ENCODE measurements at regions not wholly inside any gene's neighbourhood (a gene's known extent, or its start where the extent isn't known, plus 50 kb on each side); places are given as distances from the start of the nearest gene placed in this dataset.

DNA sequence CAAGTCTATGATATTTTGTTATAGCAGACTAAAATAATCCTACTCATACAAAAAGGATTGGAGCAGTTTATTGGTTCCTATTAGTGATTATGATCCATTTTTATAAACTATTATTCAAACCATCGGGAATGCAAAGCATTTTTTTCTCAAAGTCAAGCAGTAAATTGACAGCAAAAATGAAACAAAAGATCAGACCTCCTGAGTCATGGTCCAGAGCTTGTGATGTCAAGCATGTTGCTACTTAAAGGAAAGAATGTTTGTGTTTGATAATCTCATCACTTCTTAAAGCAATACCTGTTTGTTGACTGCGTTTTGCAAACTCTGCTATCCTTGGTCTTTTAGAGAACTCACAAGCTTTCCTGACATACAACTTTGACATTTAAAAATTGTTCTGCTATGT lies 204.4 kb downstream of the SAMD5 start:
- Mint-ChIP-seq H3K9me3 (no peaks in the 10 kb centered on the region), H3K36me3 (no peaks in the 10 kb centered on the region), H3K27me3 (ENCODE audit: low read depth) (no peaks in the 10 kb centered on the region), H3K4me3 (no peak overlapping the region), H3K27ac (no peak overlapping the region), H3K4me1 (peaks cover 20% of the 10 kb centered on the region)
- TF ChIP-seq, protein P1, sequence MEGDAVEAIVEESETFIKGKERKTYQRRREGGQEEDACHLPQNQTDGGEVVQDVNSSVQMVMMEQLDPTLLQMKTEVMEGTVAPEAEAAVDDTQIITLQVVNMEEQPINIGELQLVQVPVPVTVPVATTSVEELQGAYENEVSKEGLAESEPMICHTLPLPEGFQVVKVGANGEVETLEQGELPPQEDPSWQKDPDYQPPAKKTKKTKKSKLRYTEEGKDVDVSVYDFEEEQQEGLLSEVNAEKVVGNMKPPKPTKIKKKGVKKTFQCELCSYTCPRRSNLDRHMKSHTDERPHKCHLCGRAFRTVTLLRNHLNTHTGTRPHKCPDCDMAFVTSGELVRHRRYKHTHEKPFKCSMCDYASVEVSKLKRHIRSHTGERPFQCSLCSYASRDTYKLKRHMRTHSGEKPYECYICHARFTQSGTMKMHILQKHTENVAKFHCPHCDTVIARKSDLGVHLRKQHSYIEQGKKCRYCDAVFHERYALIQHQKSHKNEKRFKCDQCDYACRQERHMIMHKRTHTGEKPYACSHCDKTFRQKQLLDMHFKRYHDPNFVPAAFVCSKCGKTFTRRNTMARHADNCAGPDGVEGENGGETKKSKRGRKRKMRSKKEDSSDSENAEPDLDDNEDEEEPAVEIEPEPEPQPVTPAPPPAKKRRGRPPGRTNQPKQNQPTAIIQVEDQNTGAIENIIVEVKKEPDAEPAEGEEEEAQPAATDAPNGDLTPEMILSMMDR (IDR thresholded peaks at IDR 0.05; ENCODE audit: unreplicated experiment): no peak
- DNase-seq (ENCODE audit: low spot score in 2 of 2, unreplicated experiment in 2 of 2): no peak

DNA sequence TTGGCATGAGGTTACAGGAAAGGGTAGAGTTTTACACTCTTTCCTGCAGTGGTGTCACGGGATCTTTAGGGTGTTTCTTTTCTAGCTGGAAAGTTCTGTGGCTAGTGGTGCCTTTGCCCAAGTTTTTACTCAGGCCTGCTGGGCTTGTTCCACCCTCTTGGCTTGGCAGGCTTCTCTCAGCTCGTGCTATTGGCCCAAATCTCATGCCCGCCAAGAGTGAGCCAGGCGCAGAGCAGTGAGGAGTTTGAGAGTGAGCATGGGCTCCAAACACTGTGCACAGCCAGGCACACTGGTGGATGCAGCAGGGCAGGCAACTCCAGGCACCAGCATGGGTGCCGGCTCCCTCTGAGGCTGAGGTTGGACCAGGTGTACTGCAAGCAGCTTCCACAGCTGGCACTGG lies 206.5 kb downstream of the SAMD5 start:
- Mint-ChIP-seq H3K27ac (no peak overlapping the region), H3K36me3 (no peaks in the 10 kb centered on the region), H3K9me3 (no peaks in the 10 kb centered on the region)

DNA sequence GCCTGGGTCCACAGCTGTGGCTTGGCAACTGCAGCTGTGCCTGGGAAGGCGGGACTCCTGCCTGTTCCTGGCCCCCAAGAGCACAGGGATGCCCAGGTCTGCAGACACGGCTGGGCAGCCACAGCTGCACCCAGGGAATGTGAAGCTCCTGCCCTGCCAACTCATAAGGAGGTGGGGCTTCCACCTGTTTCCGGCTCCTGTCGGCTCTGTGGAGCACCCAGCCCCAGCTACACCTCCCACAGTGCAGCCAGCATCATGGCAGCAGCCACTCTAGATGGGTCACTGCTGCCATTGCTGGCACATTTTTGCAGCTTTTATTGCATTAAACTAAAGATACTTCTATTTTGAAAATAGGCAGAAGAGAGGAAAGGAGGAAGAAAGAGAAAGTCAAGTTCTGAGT lies 207.9 kb downstream of the SAMD5 start:
- H3K27ac Mint-ChIP-seq: no peak overlapping the region
- no peak overlapping the region for H3K4me3 Mint-ChIP-seq
- TF ChIP-seq, protein P1 (IDR thresholded peaks at IDR 0.05; ENCODE audit: unreplicated experiment): no peak
- peaks cover 4% of the 10 kb centered on the region for H3K4me1 Mint-ChIP-seq
- DNase-seq (ENCODE audit: low spot score in 2 of 2, unreplicated experiment in 2 of 2): no peak
- H3K36me3 Mint-ChIP-seq: no peaks in the 10 kb centered on the region
- no peaks in the 10 kb centered on the region for H3K9me3 Mint-ChIP-seq
- H3K27me3 Mint-ChIP-seq (ENCODE audit: low read depth): peaks cover 1% of the 10 kb centered on the region

More for the DNA sequence above, 206.5 kb downstream of the SAMD5 start:
- Mint-ChIP-seq H3K4me1 (peaks cover 12% of the 10 kb centered on the region), H3K27me3 (ENCODE audit: low read depth) (peaks cover 1% of the 10 kb centered on the region), H3K4me3 (no peak overlapping the region)
- no peak for DNase-seq (ENCODE audit: low spot score in 2 of 2, unreplicated experiment in 2 of 2)
- TF ChIP-seq, protein P1 (IDR thresholded peaks at IDR 0.05; ENCODE audit: unreplicated experiment): no peak

DNA sequence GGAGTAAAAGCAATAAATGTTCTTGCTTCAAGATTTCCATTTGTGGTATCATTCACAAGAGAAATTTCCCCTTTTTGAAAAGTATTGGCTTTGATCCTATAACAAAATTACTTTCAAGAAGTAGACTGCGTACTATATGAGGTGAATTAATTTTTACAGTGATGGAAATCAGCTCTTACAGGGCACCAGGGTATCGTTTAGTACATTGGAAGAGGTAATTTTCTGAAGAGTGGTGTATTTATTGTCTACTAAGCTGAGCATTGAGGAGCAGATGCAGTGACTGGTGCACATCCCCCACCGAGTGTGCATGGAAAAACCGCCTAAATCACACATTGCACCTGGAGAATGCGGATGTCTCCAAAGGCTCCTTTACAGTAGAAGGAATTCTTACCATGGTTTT lies 209.5 kb downstream of the SAMD5 start:
- Mint-ChIP-seq H3K9me3 (peaks cover 10% of the 10 kb centered on the region), H3K27ac (no peak overlapping the region), H3K36me3 (no peaks in the 10 kb centered on the region), H3K27me3 (ENCODE audit: low read depth) (peaks cover 1% of the 10 kb centered on the region), H3K4me3 (no peak overlapping the region), H3K4me1 (no peaks in the 10 kb centered on the region)
- TF ChIP-seq, protein P1 (IDR thresholded peaks at IDR 0.05; ENCODE audit: unreplicated experiment): no peak
- no peak for DNase-seq (ENCODE audit: low spot score in 2 of 2, unreplicated experiment in 2 of 2)

DNA sequence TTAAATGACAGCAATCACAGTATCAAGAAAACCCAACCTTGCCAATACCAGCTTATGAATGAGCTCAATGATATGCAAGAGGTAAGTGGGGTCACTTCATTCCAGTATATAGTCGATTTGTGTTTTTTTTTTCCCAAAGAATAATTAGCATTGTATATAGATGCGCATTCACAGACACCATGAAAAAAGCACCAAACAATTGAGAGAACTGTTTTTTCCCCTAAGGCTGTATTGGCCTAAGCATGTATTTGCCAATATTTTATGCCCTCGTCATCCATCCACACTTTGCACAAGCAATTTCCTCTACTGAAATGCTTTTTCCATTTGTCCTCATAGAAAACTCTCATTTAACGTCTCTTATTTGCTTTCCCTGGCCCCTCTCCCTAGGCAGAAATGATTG lies 213.7 kb downstream of the SAMD5 start:
- Mint-ChIP-seq H3K4me1 (no peaks in the 10 kb centered on the region), H3K4me3 (no peak overlapping the region), H3K27me3 (ENCODE audit: low read depth) (peaks cover 1% of the 10 kb centered on the region)

More for the DNA sequence above, 213.7 kb downstream of the SAMD5 start:
- Mint-ChIP-seq H3K27ac (no peak overlapping the region), H3K9me3 (peaks cover 19% of the 10 kb centered on the region), H3K36me3 (no peaks in the 10 kb centered on the region)
- DNase-seq (ENCODE audit: low spot score in 2 of 2, unreplicated experiment in 2 of 2): no peak
- TF ChIP-seq, protein P1 (IDR thresholded peaks at IDR 0.05; ENCODE audit: unreplicated experiment): no peak

All from mesothelial cell of epicardium (in vitro differentiated cells).